Natural killer cell treated with Interleukin-12 subunit alpha and Interleukin-12 subunit beta and Interleukin-15 and Interleukin-18, amount 100 ng/mL, for 72 hours (primary cell): ENCODE measurements at regions not wholly inside any gene's neighbourhood (a gene's known extent, or its start where the extent isn't known, plus 50 kb on each side); places are given as distances from the start of the nearest gene placed in this dataset.

ENCODE experiments used
- ATAC-seq, 2 donors: fragments of 150-1000 bp; cut with Tn5 transposase in 1 of 2; sonication (Bioruptor Pico), chemical (Tn5 transposase) in 1 of 2; 2 replicates each; pipeline ENCODE4 v1.10.0; 2021
- DNase-seq: peaks from one replicate; pipeline ENCODE4 v3.0.0; 2022; ENCODE audit warnings: low spot score
- H3K27ac Mint-ChIP-seq, 2 donors: 1 replicate in 1 of 2; 2 replicates in 1 of 2; pipeline ENCODE4 v1.8.0; 2022; ENCODE audit warnings: mixed read lengths in 2 of 2, mild to moderate bottlenecking in 1 of 2, moderate library complexity in 1 of 2
- H3K27me3 Mint-ChIP-seq, 2 donors: 1 replicate in 1 of 2; 2 replicates in 1 of 2; pipeline ENCODE4 v1.8.0; 2022; ENCODE audit warnings: mixed read lengths in 2 of 2
- H3K36me3 Mint-ChIP-seq: one replicate; pipeline ENCODE4 v1.8.0; 2022; ENCODE audit warnings: mixed read lengths
- H3K4me1 Mint-ChIP-seq, 2 donors: 1 replicate in 1 of 2; 2 replicates in 1 of 2; pipeline ENCODE4 v1.8.0; 2022; ENCODE audit warnings: low read depth in 2 of 2, mixed read lengths in 2 of 2, mild to moderate bottlenecking in 1 of 2
- H3K4me3 Mint-ChIP-seq: one replicate; pipeline ENCODE4 v1.8.0; 2022; ENCODE audit warnings: mixed read lengths
- H3K9me3 Mint-ChIP-seq: 2 replicates; pipeline ENCODE4 v1.8.0; 2022; ENCODE audit warnings: mixed read lengths

GRCh38 chr14:96631030-96631429 is 128.8 kb downstream of the PAPOLA start:
- Mint-ChIP-seq H3K27me3 (no peaks in the 10 kb centered on the region), H3K4me3 (no peak overlapping the region), H3K4me1 (no peaks in the 10 kb centered on the region), H3K36me3 (no peaks in the 10 kb centered on the region), H3K27ac (no peak overlapping the region), H3K9me3 (no peaks in the 10 kb centered on the region)
- DNase-seq (no peak), ATAC-seq (no peak)

DNA sequence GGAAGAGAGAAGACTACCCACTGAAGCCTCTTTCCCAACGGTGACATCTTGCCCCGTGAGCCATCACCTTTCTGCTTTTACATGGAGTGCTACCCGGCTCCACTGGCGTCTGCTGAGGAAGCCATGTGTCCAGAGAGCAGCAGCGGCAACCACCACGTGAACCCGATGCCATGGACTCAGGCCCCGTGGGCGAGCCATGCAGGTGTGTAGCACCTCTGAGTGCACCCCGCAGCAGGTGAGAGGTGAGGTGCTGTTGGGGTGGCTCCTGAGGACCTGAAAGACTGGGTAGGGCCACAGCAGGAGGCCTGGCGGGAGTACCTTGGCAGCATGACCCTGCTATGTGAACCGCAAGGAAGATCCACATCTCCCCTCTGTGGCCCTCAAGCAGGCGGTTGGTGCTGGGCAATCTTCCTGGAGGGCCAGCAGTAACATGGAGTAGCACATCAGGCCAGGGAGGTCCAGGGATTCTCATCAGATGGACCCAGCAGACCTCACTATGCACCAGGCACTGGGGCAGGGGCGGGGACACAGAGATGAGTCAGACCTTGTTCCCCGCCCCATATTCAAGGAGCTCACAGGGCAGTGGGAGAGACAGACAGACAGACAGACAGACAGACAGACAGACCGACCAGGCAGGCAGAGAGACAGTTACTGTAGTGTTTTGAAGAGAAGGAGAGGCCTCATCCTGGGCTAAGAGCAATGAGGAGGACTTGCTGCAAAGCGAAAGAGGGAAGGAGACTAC is 129.6 kb downstream of the PAPOLA start:
- no peaks in the 10 kb centered on the region for H3K36me3 Mint-ChIP-seq
- H3K4me1 Mint-ChIP-seq, result no peaks in the 10 kb centered on the region
- no peaks in the 10 kb centered on the region for H3K9me3 Mint-ChIP-seq
- ATAC-seq (no peak), DNase-seq (no peak)
- H3K4me3 Mint-ChIP-seq, result no peak overlapping the region
- no peak overlapping the region for H3K27ac Mint-ChIP-seq
- no peaks in the 10 kb centered on the region for H3K27me3 Mint-ChIP-seq

GRCh38 chr14:96632363-96632758 is 130.2 kb downstream of the PAPOLA start:
- Mint-ChIP-seq H3K36me3 (no peaks in the 10 kb centered on the region), H3K9me3 (no peaks in the 10 kb centered on the region), H3K27ac (no peak overlapping the region)

DNA sequence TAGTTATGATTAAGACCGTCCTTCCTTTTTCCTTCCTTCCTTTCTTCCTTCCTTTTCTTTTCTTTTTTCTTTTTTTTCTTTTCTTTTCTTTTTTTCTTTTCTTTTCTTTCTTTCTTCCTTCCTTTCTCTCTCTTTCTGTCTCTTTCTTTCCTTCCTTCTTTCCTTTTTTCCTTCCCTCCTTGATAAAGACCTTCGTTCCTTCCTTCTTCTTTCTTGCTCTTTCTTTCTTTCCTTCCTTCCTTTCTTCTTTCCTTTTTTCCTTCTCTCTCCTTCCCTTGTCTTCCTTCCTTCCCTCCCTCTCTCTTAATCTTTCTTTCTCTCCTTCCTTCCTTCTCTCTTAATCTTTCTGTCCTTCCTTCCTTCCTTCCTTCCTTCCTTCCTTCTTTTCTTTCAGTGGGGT is 130.9 kb downstream of the PAPOLA start:
- Mint-ChIP-seq H3K4me3 (no peak overlapping the region), H3K27ac (no peak overlapping the region), H3K36me3 (no peaks in the 10 kb centered on the region), H3K9me3 (no peaks in the 10 kb centered on the region), H3K27me3 (no peaks in the 10 kb centered on the region), H3K4me1 (no peaks in the 10 kb centered on the region)
- ATAC-seq, result no peak
- no peak for DNase-seq

More at GRCh38 chr14:96632363-96632758, 130.2 kb downstream of the PAPOLA start:
- no peak for ATAC-seq
- H3K4me3 Mint-ChIP-seq, result no peak overlapping the region
- H3K27me3 Mint-ChIP-seq, result no peaks in the 10 kb centered on the region
- no peaks in the 10 kb centered on the region for H3K4me1 Mint-ChIP-seq
- no peak for DNase-seq

GRCh38 chr14:96634481-96634880 is 132.3 kb downstream of the PAPOLA start:
- H3K4me3 Mint-ChIP-seq, result no peak overlapping the region
- ATAC-seq (no peak), DNase-seq (no peak)
- no peaks in the 10 kb centered on the region for H3K36me3 Mint-ChIP-seq
- H3K27ac Mint-ChIP-seq, result no peak overlapping the region
- H3K4me1 Mint-ChIP-seq, result no peaks in the 10 kb centered on the region
- H3K9me3 Mint-ChIP-seq, result no peaks in the 10 kb centered on the region
- no peaks in the 10 kb centered on the region for H3K27me3 Mint-ChIP-seq

- Mint-ChIP-seq H3K27ac (no peak overlapping the region), H3K36me3 (no peaks in the 10 kb centered on the region), H3K27me3 (no peaks in the 10 kb centered on the region), H3K4me3 (no peak overlapping the region), H3K9me3 (no peaks in the 10 kb centered on the region), H3K4me1 (no peaks in the 10 kb centered on the region)
- ATAC-seq (no peak), DNase-seq (no peak)
Measured at GRCh38 chr14:96634896-96635295, 132.7 kb downstream of the PAPOLA start.

DNA sequence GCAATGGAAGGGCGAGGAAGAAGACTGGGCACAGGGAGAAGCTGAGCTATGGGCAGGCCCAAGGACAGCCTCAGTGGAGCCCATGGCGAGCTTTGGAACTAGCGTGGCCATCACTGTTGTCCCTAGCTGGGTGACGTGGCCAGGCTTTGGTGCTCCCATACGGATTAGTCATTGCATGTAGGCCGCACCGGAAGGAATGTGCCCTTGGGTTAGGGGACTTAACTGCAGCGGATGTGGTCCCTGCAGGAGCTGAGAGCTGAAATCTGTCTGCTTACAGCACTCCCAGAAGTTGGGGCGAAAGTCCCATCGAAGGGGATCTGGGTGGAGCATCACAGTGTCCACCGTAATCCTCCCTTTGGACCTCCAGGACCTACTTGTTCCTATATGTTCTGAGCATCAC is 133.7 kb downstream of the PAPOLA start:
- H3K27ac Mint-ChIP-seq, result no peak overlapping the region
- no peak for ATAC-seq
- DNase-seq, result no peak
- no peaks in the 10 kb centered on the region for H3K4me1 Mint-ChIP-seq
- no peak overlapping the region for H3K4me3 Mint-ChIP-seq
- H3K36me3 Mint-ChIP-seq, result no peaks in the 10 kb centered on the region
- H3K9me3 Mint-ChIP-seq, result no peaks in the 10 kb centered on the region
- H3K27me3 Mint-ChIP-seq, result no peaks in the 10 kb centered on the region

DNA sequence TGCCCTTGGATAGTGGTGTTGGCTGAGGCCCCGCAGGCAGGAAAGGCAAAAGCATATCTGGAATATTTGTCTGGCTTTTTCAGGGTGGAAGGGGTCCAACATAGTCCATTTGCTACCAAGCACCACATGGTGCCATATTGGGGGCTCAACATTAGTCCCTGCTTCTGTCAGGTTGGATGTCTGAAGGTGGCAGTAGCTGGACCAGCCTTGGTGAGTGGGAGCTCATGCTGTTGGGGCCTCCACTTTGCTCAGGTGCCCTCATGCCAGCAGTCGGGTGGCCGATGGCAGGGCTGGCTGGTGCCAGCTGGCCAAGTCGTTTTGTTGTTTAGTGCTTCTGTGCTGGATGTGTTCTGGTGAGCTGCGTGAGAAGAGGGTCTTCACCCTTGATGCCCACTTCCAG is 135.3 kb downstream of the PAPOLA start:
- Mint-ChIP-seq H3K27me3 (peaks cover 2 to 7% of the 10 kb centered on the region in 2 donors), H3K9me3 (no peaks in the 10 kb centered on the region), H3K4me1 (no peaks in the 10 kb centered on the region), H3K27ac (no peak overlapping the region), H3K4me3 (no peak overlapping the region), H3K36me3 (no peaks in the 10 kb centered on the region)
- DNase-seq (no peak), ATAC-seq (peak in 1 of 2 donors; percentile 26)

DNA sequence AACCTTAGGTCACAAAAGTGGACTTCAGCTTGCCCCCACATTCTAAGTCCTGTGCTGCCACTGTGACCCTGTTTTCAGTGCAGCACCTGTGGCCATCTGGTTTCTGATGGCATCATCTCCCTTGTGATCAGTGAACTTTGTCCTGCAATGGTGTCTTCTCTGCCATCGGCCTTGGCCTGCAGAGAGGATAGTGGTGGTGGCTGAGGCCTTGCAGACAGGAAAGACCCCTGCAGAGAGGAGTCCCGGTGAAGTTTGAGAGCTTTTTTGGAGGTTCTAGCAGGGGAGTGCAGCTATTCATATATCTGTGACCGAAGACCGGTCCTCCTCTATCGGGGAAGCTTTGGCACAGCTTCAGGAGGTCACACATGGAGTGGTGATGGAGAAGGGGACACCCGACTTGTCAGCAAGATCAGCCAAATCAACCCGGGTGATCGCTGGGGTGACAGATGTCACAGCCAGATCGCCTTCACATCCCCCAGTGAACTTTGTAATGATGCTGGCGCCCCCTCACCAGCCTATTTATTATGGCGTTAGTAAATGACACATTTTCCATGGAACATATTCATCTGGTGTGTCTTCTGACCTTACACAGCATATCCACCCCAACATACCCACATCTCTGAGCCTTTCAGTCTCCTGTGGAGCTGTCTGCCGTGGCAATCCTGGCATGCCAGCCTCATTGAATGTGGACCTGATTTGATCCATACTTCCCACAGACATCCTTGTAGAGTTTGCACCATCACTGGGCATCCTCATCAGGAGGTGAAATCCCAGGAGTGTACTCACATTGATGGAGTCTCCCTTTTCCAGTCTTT is 136.1 kb downstream of the PAPOLA start:
- Mint-ChIP-seq H3K36me3 (no peaks in the 10 kb centered on the region), H3K4me3 (no peak overlapping the region), H3K27me3 (peaks cover 2 to 7% of the 10 kb centered on the region in 2 donors), H3K9me3 (no peaks in the 10 kb centered on the region), H3K27ac (no peak overlapping the region), H3K4me1 (no peaks in the 10 kb centered on the region)
- no peak for ATAC-seq
- no peak for DNase-seq

DNA sequence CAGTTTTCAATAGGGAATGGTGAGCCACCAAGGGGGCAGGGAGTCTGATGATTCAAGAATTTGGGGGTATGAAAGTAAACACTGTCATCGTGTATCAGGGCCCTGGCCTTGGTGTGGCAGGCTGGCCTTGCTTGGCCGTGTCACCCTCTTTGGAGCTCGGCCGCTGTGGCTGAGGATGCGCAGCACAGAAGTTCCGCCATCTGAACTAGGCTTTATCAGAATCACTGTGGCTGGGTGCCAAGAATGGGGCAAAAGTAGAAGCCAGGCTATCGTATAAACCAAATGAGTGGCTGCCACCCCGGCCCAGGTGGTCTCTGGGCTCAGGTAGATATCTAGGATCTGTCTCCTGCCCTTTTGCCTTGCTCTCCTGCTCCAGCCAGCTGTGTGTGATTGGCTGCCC is 137.4 kb downstream of the PAPOLA start:
- no peaks in the 10 kb centered on the region for H3K36me3 Mint-ChIP-seq
- no peaks in the 10 kb centered on the region for H3K4me1 Mint-ChIP-seq
- H3K4me3 Mint-ChIP-seq, result no peak overlapping the region
- peaks cover 2 to 7% of the 10 kb centered on the region in 2 donors for H3K27me3 Mint-ChIP-seq
- no peaks in the 10 kb centered on the region for H3K9me3 Mint-ChIP-seq
- DNase-seq (no peak), ATAC-seq (no peak)
- H3K27ac Mint-ChIP-seq, result no peak overlapping the region

DNA sequence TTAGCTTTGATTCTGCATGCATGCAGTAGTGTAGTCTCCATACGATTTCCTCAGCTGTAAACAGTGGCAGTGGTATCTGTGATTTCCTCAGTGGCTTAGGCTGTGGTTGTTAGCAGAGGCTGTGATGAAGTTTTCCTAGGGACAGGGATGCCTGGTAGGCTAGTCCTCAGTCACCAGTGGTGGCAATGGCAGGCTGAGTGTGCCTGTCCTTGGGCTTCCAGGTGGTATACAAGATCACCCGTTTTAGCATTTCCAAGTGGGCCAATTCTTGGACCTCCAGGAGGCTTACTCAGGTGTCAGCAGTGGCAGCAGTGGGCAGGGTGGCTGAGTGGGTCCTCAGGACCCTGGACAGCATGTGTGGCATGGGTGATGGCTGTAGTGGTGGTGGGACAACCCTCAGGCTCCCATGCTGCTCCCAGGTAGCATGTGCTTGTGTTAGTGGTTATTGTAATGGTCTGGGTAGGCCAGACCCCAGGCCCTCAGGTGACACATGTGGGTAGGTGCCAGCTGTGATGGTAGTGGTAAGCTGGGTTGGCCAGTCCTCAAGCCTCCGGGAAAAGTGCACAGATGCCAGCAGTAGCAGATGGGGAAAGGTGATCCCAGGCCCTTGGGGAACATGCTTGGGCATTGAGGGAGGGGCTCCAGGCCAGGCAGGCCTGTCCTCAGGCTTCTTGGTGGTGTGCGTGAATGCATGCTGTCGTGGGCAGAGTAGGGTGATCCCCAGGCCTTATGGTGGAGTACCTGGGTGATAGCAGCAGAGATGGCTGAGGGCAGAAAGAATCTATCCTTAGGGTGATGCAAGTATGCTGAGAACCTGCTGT is 146.5 kb downstream of the PAPOLA start:
- Mint-ChIP-seq H3K9me3 (peaks cover 12% of the 10 kb centered on the region), H3K36me3 (peaks cover 14% of the 10 kb centered on the region), H3K4me1 (no peaks in the 10 kb centered on the region), H3K4me3 (no peak overlapping the region), H3K27ac (no peak overlapping the region), H3K27me3 (peaks cover 23 to 48% of the 10 kb centered on the region in 2 donors)
- DNase-seq (no peak), ATAC-seq (peak; percentile 6 to 38)

GRCh38 chr14:96649327-96649601 is 147.1 kb downstream of the PAPOLA start:
- Mint-ChIP-seq H3K36me3 (peaks cover 14% of the 10 kb centered on the region), H3K27ac (no peak overlapping the region), H3K4me3 (no peak overlapping the region), H3K4me1 (no peaks in the 10 kb centered on the region), H3K9me3 (peaks cover 12% of the 10 kb centered on the region), H3K27me3 (peaks cover 23 to 48% of the 10 kb centered on the region in 2 donors)
- ATAC-seq, result no peak
- no peak for DNase-seq

DNA sequence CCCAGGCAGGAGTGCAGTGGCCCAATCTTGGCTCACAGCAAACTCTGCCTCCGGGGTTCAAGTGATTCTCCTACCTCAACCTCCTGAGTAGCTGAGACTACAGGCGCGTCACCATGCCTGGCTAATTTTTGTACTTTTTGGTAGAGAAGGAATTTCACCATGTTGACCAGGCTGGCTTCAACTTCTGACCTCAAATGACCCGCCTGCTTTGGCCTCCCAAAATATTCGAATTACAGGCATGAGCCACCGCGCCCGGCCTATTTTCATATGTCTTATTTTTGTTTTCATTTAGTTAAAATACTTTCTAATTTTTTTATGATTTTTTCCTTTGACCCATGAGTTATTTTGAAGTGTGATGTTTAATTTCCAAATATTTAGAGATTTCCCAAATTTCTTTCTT is 143.6 kb upstream of the VRK1 start:
- Mint-ChIP-seq H3K4me1 (no peaks in the 10 kb centered on the region), H3K36me3 (no peaks in the 10 kb centered on the region), H3K27me3 (peaks cover 20 to 41% of the 10 kb centered on the region in 2 donors), H3K27ac (no peak overlapping the region), H3K4me3 (no peak overlapping the region), H3K9me3 (no peaks in the 10 kb centered on the region)
- ATAC-seq (no peak), DNase-seq (no peak)

DNA sequence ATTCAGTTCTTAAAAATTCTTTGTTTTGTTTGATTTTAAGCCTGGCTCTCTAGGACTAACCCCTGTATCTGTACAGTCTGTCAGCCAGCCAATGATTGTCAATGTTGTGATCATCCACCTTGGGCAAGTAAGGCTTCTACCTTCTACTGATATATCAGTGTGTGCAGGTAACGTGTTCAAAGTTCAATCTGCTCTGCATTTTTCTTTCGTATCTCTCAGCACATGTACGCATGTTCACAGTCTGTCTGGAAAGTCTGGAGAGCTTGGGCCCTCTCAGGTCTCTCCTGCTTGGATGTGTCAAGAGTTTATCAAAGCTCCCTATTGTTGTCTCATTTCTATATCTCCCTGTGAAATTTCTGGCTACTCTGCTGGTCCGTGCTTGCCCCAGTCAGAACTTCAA is 138.6 kb upstream of the VRK1 start:
- peaks cover 37 to 58% of the 10 kb centered on the region in 2 donors for H3K27me3 Mint-ChIP-seq
- DNase-seq, result no peak
- no peaks in the 10 kb centered on the region for H3K4me1 Mint-ChIP-seq
- H3K9me3 Mint-ChIP-seq, result no peaks in the 10 kb centered on the region
- no peak overlapping the region for H3K27ac Mint-ChIP-seq
- ATAC-seq, result no peak
- H3K4me3 Mint-ChIP-seq, result no peak overlapping the region
- H3K36me3 Mint-ChIP-seq, result no peaks in the 10 kb centered on the region
